OCI-LY7 (cell line): ENCODE measurements at regions not wholly inside any gene's neighbourhood (a gene's known extent, or its start where the extent isn't known, plus 50 kb on each side); places are given as distances from the start of the nearest gene placed in this dataset.

ENCODE experiments used
- CTCF ChIP-seq: fragments of 200-600 bp; sonication (generic); conservative IDR thresholded peaks from 2 replicates; pipeline ENCODE4 v1.5.1; 2014; ENCODE audit warnings: mild to moderate bottlenecking, antibody characterized with exemption, low read length, moderate library complexity, mixed read lengths
- EZH2phosphoT487 ChIP-seq: fragments of 200-600 bp; sonication (generic); IDR thresholded peaks from 2 replicates; pipeline ENCODE4 v1.6.1; 2018; ENCODE audit warnings: low read depth, borderline replicate concordance, mild to moderate bottlenecking, mixed run types, antibody characterized with exemption, low read length, moderate library complexity, mixed read lengths

- TF ChIP-seq CTCF = no peak
- TF ChIP-seq EZH2phosphoT487 = no peak
Measured at GRCh38 chr2:82043867-82044266, 1739.3 kb upstream of the LRRTM1 start.
